ENCODE measurements at regions not wholly inside any gene's neighbourhood (a gene's known extent, or its start where the extent isn't known, plus 50 kb on each side); places are given as distances from the start of the nearest gene placed in this dataset.
"Not testable (repeated sequence)": the region's sequence is repeated elsewhere in the genome, so short reads cannot be mapped to it uniquely, and the experiment has no call there.

GRCh38 chr21:28839237-28839636 lies 153.4 kb downstream of the LTN1 start:
- TF ChIP-seq, protein P1, sequence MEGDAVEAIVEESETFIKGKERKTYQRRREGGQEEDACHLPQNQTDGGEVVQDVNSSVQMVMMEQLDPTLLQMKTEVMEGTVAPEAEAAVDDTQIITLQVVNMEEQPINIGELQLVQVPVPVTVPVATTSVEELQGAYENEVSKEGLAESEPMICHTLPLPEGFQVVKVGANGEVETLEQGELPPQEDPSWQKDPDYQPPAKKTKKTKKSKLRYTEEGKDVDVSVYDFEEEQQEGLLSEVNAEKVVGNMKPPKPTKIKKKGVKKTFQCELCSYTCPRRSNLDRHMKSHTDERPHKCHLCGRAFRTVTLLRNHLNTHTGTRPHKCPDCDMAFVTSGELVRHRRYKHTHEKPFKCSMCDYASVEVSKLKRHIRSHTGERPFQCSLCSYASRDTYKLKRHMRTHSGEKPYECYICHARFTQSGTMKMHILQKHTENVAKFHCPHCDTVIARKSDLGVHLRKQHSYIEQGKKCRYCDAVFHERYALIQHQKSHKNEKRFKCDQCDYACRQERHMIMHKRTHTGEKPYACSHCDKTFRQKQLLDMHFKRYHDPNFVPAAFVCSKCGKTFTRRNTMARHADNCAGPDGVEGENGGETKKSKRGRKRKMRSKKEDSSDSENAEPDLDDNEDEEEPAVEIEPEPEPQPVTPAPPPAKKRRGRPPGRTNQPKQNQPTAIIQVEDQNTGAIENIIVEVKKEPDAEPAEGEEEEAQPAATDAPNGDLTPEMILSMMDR (IDR thresholded peaks at IDR 0.05): not testable (repeated sequence)
- not testable (repeated sequence) for TF ChIP-seq POLR2A (IDR thresholded peaks at IDR 0.05)
